ENCODE measurements at regions not wholly inside any gene's neighbourhood (a gene's known extent, or its start where the extent isn't known, plus 50 kb on each side); places are given as distances from the start of the nearest gene placed in this dataset.

- no peak for TF ChIP-seq CTCF (IDR thresholded peaks at IDR 0.05; ENCODE audit: poor library complexity)
- TF ChIP-seq EZH2phosphoT487 (IDR thresholded peaks at IDR 0.05; ENCODE audit: low read depth, severe bottlenecking, unreplicated experiment), result no peak
- TF ChIP-seq EZH2 (IDR thresholded peaks at IDR 0.05; ENCODE audit: borderline replicate concordance), result no peak
These were observed 577.4 kb downstream of the DSC3 start for GRCh38 chr18:30465096-30465495.

Data from hepatocyte (in vitro differentiated cells).